Frontal cortex (tissue), 3 donors: ENCODE measurements at regions not wholly inside any gene's neighbourhood (a gene's known extent, or its start where the extent isn't known, plus 50 kb on each side); places are given as distances from the start of the nearest gene placed in this dataset.
"Not testable (repeated sequence)": the region's sequence is repeated elsewhere in the genome, so short reads cannot be mapped to it uniquely, and the experiment has no call there.

Experiments used
- DNase-seq, 2 donors: peaks; one replicate each; pipeline ENCODE4 v3.0.0; 2012; ENCODE audit warnings: low spot score in 2 of 2
- FAIRE-seq: peaks from 2 replicates; lab custom pipeline; 2012; peaks lifted over from hg19 to GRCh38; lab: Jason Lieb, UNC
- donor health status: control.
- donor health status: control.
- donor health status: control.

DNA sequence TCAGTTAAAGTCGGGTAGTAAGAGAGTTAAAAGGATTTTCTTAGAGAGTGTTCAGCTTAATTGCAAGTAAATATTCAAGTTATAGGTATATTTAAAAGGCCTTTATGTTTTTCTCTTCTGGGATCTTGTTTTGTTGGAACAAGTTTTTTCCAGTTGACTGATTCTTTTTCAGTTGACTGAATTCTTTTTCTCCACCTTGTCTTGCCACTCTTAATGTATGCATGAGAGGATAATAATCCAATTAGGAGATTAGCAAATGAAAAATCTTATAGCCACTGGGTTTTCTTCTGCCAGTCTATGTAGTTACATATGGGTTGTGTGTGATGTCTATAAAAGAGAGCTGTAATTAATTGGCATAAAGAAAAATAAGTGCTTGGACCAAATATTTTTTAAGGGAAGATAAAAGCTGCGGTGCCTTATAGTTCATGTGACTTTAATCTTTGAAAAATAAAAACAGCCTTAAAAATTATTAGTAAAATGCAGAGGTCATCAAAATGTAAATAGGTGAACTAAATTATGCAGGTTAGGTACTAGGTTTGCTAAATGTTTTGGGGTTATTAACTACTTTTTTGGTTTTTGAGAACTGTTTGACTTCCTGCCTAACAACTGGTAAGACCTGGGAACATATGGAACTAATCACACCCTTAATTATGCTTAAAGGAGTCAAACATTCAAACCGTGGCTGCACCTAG lies 367.2 kb downstream of the HTR1B start:
- FAIRE-seq (no peak), DNase-seq (no peak)

DNA sequence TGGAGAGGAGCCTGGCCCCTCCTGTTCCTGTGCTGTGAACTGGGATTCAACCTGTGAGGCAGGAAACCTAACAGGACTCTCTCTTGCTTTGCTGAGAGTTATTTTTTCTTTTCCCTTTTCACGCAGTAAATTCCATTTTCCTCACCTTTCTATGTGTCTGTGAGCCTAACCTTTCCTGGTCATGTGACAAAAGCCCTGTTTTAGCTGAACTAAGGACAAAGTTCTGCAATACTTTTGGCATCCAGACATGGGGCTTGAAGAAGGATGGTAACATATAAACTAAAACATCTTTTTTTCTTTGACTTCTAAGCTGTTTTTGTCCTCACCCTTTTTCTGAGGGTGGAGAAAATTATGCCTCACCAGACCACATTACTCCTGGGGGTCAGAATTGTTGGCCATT lies 368.5 kb downstream of the HTR1B start:
- FAIRE-seq (no peak), DNase-seq (no peak)

DNA sequence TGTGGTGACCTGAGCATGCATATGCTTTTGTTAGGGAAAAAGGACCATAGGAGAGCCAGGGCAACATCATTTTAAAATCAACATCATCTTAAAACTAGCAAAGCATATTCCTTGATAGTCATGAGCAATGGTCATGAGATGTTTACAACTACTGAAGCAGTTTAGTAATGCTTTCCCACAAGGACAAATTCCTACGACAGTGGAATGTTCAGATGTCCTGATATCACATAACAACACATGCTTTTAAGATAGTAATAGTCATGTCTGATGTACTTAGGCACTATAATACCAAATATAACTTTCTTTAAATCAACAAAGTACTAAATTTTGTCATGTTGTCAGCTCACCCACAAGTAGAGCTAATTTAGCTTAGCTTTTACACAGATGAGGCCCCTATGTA lies 370.3 kb downstream of the HTR1B start:
- no peak for DNase-seq
- FAIRE-seq, result no peak

DNA sequence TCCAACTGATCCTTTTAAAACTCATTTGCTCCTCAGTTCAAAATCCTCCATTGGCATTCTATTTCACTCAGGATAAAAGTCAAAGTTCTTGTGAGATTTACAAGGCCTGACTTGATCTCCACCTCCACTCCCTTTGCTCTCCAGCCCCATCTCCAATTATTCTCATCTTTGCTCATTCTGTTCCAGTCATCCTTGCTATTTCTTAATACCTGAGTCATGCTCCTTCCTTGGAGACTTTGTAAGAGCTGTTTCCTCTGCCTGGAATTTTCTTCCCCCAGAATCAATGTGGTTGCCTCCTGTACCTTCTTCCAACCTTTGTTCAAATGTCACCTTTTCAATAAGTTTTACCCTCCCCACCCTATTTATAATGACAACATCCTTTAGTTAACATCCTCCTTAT lies 373.5 kb downstream of the HTR1B start:
- FAIRE-seq (no peak), DNase-seq (no peak)

DNA sequence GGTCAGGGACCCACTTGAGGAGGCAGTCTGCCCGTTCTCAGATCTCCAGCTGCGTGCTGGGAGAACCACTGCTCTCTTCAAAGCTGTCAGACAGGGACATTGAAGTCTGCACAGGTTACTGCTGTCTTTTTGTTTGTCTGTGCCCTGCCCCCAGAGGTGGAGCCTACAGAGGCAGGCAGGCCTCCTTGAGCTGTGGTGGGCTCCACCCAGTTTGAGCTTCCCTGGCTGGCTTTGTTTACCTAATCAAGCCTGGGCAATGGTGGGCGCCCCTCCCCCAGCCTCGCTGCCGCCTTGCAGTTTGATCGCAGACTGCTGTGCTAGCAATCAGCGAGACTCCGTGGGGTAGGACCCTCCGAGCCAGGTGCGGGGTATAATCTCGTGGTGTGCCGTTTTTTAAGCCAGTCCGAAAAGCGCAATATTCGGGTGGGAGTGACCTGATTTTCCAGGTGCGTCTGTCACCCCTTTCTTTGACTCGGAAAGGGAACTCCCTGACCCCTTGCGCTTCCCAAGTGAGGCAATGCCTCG lies 375.4 kb downstream of the HTR1B start:
- DNase-seq, FAIRE-seq: not testable (repeated sequence)

DNA sequence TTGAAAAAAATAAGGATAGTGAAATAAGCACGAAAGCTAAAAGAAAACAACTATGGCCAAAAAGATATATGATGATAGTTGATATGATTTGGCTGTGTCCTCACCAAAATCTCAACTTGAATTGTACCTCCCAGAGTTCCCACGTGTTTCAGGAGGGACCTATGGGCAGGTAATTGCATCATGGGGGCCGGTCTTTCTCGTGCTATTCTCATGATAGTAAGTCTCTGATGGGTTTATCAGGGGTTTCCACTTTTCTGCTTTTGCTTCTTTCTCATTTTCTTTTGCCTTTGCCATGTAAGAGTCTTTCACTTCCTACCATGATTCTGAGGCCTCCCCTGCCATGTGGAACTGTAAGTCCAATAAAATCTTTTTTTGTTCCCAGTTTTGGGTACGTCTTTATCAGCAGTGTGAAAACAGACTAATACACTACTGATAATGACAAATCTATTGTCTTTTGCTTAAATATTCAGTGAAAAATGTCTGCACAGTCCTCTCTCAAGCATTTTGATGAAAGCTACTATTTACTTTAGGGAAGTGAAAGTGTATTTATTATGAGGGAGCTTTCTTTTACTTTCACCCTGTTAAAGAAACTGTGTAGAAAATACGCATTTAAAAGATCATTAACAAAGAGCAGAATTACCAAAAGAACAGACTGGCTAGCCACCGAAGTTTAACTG lies 389.1 kb downstream of the HTR1B start:
- DNase-seq, result no peak
- no peak for FAIRE-seq

DNA sequence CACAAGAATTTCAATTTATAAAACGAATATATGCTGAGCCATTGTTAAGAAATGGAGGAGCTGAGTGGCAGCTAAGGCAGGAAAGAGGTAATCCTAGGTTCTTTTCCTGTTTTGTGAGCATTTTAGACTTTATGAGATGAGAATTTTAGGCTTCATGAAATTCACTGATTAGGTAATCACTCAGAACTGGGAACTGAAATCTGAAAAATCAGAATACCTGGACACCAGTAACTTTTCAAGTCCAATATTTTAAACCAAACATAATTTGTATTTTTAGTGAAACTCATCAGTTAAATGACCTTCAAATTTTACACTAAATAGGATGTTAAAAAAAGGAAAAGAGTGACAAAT lies 389.9 kb downstream of the HTR1B start:
- FAIRE-seq, result no peak

DNA sequence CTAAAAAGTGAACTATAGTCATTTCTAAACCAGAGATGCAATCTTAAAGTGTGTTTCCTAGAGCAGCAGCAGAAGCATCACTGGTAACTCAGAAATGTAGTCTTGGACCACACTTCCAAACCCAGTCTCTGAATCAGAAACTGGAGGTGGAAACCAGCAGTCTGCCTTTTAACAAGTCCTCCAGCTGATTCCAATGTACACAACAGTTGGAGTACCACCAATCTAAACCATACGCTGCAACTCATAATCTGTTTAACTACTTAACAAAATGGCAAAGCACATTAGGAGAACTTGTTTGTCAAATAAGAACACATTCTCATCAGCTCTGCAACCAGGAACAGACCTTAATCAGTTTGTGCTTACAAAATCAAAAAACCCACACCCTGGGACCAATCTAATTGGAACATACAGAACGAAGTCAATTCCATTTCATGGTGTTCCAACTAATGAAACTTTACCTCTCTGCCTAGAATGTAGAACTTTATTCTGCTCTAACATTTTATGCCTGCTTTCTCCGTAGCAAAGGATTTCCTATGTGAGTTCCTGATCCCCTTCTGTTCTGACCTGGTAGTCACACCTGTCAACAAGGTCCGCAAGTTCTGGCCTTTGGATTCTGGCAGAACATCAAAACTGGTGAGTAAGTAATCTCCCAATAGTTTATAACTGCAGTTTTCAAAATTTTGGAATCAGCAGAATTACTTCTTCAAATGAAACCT lies 390.4 kb downstream of the HTR1B start:
- FAIRE-seq (no peak), DNase-seq (no peak)

More for the DNA sequence above, 389.9 kb downstream of the HTR1B start:
- no peak for DNase-seq

DNA sequence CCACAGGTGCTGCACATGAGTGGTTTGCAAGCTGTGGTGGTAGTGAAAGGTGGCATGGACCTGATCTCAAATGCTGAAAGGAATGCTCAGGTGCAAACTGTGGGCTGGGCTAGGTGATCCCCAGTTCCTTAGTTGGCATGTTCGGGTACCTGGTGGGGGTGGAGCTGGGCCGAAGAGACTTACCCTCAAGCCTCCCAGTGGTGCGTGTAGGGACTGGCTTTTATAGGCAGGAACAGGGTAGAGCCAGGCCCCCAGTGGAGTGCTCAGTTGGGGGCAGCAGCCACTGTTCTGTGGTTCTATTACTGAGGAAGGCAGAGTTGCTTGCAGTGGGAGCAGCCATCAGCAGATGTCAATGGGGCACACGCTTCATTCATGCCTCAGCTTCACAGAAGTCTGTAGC lies 399.8 kb downstream of the HTR1B start:
- DNase-seq, result no peak
- FAIRE-seq, result no peak

DNA sequence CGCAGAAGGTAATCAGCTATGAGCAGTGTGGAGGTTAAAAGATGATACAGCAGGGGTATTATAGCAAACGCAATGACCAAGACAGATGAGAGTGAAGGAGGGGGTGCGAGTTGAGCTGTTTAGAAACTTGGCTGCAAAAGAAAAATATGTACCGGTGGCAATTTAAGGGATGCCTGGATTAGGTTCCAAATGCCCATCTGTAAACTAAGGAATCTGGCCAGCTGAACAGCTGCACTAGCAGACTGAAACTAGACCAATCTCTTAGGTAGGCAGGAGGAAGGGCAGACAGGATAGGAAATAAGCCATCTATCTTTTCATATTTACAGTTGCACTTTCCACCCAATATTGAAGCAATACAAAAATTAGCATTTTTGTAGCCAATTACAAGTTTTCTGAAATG lies 407.6 kb downstream of the HTR1B start:
- no peak for FAIRE-seq
- DNase-seq, result no peak

DNA sequence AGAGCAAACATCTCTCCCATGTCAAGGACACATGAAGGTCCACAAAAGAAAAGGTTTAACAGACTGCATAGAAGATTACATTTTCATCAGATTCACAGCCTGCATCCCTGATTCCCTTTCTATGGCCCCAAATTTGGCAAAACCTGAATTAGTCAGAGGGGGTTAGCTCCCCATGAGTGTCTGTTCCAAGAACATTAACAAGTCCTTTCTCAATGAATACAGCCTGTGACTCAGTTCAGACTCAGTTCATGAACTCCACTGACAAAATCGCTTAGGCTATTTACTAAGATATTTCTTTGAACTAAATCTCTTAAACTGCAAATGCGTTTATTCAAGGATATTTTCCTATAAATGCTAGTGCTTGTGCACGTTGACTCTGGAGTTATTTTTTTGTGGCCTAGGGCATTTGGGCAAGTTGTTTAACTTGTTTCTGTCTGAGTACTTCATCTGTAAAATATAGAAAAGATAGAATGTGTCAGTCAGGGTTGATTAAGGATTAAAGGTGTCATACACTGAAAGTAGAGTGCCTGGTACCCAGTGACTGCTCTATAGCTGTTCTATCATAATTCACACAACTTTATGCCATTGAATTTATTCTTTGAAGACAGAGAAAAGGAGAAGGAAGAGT lies 422.6 kb downstream of the HTR1B start:
- FAIRE-seq, result no peak
- DNase-seq, result no peak

DNA sequence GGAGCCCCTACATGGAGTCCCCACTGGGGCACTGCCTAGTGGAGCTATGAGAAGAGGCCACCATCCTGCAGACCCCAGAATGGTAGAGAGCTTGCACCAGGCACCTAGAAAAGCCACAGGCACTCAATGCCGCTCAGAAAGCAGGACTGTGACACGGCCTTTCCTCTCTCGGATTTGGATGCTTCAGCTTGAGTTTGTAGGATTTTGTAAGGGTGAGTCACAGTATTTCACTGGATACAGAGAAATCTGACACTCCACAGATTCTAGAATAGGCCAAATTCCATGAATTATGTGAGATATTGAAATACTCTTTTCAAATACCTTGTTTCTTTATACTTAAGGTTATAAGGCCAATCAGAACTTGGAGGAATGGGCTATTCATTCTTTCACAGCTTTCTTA lies 424.5 kb downstream of the HTR1B start:
- DNase-seq (no peak), FAIRE-seq (no peak)

DNA sequence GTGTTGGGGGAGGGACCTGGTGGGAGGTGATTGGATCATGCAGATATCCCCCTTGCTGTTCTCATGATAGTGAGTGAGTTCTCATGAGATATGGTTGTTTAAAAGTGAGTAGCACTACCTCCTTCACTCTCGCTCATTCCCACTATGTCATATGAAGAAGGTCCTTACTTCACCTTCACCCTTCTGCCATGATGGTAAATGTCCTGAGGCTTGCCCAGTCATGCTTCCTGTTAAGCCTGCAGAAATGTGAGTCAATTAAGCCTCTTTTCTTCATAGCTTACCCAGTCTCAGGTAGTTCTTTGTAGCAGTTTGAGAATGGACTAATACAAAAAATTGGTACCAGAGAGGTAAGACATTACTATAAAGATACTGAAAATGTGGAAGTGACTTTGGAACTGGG lies 425.9 kb downstream of the HTR1B start:
- DNase-seq (no peak), FAIRE-seq (no peak)

DNA sequence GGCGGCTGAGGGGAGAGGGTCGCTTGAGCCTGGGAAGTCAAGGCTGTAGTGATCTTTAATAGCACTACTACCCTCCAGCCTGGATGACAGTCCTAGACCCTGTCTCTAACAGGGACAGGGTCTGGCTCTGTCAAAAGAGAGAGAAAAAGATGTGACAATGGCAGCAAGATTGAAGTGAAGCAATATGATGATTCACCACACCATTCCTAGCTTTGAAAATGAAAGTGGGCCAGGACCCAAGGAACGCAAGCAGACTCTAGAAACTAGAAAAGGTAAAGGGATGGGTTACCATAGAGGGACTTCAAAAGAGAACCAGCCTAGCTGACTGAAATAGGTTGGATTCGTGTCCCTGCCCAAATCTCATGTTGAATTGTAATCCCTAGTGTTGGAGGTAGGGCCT lies 426.9 kb downstream of the HTR1B start:
- no peak for FAIRE-seq
- no peak for DNase-seq

DNA sequence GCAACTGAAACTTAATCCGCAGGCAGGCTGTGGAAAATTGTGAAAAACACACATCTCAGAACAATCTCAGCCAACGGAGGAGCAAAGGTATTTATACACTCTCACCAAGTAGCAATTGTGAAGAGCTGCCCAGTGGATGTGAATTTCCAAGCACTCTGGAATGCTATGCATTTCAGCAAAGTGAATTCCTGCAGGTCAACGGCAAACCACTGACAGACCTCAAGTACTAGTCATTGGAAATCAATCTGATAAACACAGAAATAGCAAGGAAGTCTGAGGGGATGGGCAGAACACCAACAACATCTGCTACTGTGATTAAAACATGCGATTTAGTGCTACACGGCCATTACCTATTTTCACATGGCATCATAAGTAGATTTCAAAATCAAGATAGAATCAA lies 429.1 kb downstream of the HTR1B start:
- DNase-seq, result no peak
- FAIRE-seq, result no peak

DNA sequence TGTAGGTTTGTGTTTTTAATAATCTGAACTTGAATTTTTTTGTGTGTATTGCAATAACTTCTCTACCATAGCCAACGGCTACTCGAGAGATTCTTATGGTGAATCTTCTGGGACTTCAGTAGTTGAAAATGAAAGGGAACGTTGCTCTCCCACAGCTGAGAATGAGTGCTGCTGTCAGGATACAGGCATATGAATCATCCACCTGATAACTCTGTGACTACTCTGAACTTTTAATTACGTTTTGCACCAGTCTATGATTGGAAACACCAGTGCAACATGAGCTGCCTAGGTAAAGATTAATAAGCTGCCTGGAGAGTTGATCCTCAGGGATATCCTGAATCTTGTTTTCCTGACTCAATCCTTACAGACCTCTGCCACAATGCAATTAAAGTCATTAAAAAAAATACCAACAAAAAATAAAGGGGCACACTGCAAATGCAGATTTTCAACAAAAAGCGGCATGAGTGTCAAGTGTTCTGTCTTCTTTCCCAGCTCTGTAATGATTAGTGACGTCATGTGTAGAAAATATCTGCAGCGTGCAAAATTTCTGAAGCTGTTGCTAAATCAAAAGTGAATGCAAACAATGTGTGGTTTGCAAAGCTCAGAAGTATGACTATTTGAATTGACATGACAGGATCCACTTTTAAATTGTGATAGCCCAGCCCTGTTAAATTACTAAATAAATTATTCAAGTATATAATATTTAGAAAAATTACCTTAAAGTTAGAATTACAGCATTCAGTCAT lies 432.2 kb downstream of the HTR1B start:
- FAIRE-seq (no peak), DNase-seq (no peak)

DNA sequence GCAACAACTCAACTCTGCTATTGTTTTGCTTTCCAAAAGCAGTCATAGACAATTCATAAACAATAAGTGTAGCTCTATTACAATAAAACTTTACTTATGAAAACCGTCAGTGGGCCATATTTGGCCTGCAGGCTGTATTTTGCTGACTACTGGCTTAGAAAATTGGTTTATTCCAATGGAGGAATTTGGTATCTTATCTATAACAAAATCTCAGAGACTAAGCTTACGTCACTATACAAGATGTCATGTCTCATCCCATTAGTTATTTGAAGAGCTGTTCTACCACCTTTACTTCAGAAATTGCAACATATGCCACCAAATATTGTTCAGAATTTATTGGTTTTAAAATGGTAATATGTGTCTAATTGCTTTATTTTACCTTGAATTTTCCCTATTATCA lies 436.9 kb downstream of the HTR1B start:
- DNase-seq, result no peak
- no peak for FAIRE-seq

DNA sequence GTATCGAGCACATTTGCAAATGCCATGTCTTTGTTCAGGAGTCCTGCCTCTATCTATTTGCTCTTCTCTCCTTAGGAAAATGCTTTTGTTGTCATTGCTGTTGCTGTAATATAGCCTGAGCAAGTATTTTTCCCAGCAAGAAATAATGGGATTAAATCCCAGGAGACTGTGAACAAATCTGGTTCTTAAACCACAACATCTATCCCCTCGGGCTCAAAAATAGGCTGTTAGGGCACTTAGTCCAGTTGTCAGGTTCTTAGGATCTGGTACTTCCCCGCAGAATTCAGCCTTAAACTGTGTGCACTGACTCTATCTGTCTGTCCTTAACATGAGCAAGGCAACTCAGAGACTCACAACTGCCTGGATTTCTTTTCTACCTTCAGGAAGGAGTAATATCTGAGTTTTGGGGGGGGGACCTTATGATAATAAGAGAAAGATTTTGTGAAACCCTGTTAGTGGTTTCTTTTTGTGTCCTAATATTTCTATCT lies 437.5 kb downstream of the HTR1B start:
- FAIRE-seq (no peak), DNase-seq (no peak)

DNA sequence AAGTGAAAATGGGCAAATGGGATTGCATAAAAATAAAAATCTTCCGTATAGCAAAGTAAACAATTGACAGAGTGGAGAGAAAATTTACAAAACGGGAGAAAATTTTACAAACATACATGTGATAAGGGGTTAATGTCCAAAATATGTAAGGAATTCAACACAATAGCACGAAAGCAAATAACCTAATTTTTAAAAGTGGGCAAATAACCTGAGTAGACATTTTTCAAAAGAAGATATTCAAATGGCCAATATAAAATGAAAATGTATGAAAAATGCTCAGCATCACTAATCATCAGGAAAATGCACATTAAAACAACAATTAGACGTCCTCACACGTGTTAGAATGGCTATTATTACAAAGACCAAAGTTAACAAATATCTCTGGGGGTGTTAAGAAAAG lies 441.5 kb downstream of the HTR1B start:
- no peak for FAIRE-seq
- DNase-seq, result no peak

DNA sequence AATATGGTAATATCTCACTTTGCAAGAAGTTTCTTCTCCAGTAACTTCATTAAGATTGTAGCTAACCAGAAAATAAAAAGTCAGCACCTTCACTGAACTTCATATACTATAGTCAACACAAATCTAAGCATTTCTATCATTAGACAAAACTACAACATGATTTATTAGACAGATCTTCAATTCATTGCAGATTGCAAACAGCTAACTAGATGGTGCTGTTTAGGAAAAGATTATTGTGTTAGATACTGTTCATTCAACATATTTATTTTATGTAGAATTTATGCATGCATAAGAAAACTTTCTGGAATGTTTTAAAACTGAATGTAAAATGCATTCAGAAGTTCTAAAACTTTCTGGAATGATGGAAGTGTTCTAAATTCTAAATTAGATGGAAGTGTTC lies 442.1 kb downstream of the HTR1B start:
- FAIRE-seq (no peak), DNase-seq (no peak)
